ENCODE measurements at regions not wholly inside any gene's neighbourhood (a gene's known extent, or its start where the extent isn't known, plus 50 kb on each side); places are given as distances from the start of the nearest gene placed in this dataset.

- Mint-ChIP-seq H3K9me3 (peaks cover 0 to 5% (median 0%) of the 10 kb centered on the region in 7 donors), H3K36me3 (no peaks in the 10 kb centered on the region), H3K4me1 (no peaks in the 10 kb centered on the region), H3K27me3 (ENCODE audit: low read depth in 3 of 3) (peaks cover 0 to 1% (median 0%) of the 10 kb centered on the region in 3 donors), H3K27ac (no peak overlapping the region), H3K4me3 (no peak overlapping the region)
- no peaks in the 10 kb centered on the region for H3K36me3 ChIP-seq (replicated peaks in 1 of 2; ENCODE audit: control insufficient read depth in 1 of 2, insufficient read depth in 2 of 2, low read length in 2 of 2)
- H3K9ac ChIP-seq (ENCODE audit: insufficient read depth, low read length, poor library complexity, severe bottlenecking) = no peak overlapping the region
- no peak overlapping the region for H3K4me3 ChIP-seq (replicated peaks in 1 of 3; ENCODE audit: low read depth in 2 of 3, low read length in 3 of 3)
- no peak overlapping the region for H3K4me2 ChIP-seq (replicated peaks; ENCODE audit: extremely low read depth, low read length, poor library complexity, severe bottlenecking)
- H4K20me1 ChIP-seq (ENCODE audit: insufficient read depth, low read length) = no peaks in the 10 kb centered on the region
- intact Hi-C loops (cut with micrococcal nuclease) = no loop called here
- no peak for DNase-seq
- H2AFZ ChIP-seq (ENCODE audit: insufficient read depth, low read depth, low read length, poor library complexity, severe bottlenecking) = no peak overlapping the region
- H3K4me1 ChIP-seq (ENCODE audit: control insufficient read depth in 1 of 2, insufficient read depth in 2 of 2, low read length in 2 of 2) = no peaks in the 10 kb centered on the region
- H3K27ac ChIP-seq (ENCODE audit: low read depth in 1 of 2, low read length in 2 of 2) = no peak overlapping the region
- H3K27me3 ChIP-seq (ENCODE audit: control insufficient read depth in 2 of 2, insufficient read depth in 2 of 2, low read length in 2 of 2) = no peaks in the 10 kb centered on the region
- no peaks in the 10 kb centered on the region for H3K9me3 ChIP-seq (replicated peaks in 1 of 2; ENCODE audit: control insufficient read depth in 1 of 2, insufficient read depth in 1 of 2, low read length in 2 of 2)
- no peaks in the 10 kb centered on the region for H3K79me2 ChIP-seq (ENCODE audit: insufficient read depth, low read length)
- TF ChIP-seq, protein P1, sequence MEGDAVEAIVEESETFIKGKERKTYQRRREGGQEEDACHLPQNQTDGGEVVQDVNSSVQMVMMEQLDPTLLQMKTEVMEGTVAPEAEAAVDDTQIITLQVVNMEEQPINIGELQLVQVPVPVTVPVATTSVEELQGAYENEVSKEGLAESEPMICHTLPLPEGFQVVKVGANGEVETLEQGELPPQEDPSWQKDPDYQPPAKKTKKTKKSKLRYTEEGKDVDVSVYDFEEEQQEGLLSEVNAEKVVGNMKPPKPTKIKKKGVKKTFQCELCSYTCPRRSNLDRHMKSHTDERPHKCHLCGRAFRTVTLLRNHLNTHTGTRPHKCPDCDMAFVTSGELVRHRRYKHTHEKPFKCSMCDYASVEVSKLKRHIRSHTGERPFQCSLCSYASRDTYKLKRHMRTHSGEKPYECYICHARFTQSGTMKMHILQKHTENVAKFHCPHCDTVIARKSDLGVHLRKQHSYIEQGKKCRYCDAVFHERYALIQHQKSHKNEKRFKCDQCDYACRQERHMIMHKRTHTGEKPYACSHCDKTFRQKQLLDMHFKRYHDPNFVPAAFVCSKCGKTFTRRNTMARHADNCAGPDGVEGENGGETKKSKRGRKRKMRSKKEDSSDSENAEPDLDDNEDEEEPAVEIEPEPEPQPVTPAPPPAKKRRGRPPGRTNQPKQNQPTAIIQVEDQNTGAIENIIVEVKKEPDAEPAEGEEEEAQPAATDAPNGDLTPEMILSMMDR (IDR thresholded peaks at IDR 0.05) = no peak
- WGBS (ENCODE audit: insufficient coverage) = 89% methylated on average over 5 of the region's 9 CpGs
These were observed 665.1 kb downstream of the CCSER2 start for GRCh38 chr10:84993251-84994035.

- H2AFZ ChIP-seq (ENCODE audit: insufficient read depth, low read depth, low read length, poor library complexity, severe bottlenecking) = no peak overlapping the region
- Mint-ChIP-seq H3K4me1 (no peaks in the 10 kb centered on the region), H3K4me3 (no peak overlapping the region), H3K27me3 (ENCODE audit: low read depth in 3 of 3) (peaks cover 0 to 1% (median 0%) of the 10 kb centered on the region in 3 donors), H3K27ac (no peak overlapping the region), H3K9me3 (peaks cover 0 to 5% (median 0%) of the 10 kb centered on the region in 7 donors), H3K36me3 (no peaks in the 10 kb centered on the region)
- no peak for DNase-seq
- no peak overlapping the region for H3K27ac ChIP-seq (ENCODE audit: low read depth in 1 of 2, low read length in 2 of 2)
- intact Hi-C loops (cut with micrococcal nuclease) = no loop called here
- no peaks in the 10 kb centered on the region for H4K20me1 ChIP-seq (ENCODE audit: insufficient read depth, low read length)
- no peak overlapping the region for H3K4me2 ChIP-seq (replicated peaks; ENCODE audit: extremely low read depth, low read length, poor library complexity, severe bottlenecking)
- H3K9me3 ChIP-seq (replicated peaks in 1 of 2; ENCODE audit: control insufficient read depth in 1 of 2, insufficient read depth in 1 of 2, low read length in 2 of 2) = no peaks in the 10 kb centered on the region
- no peak overlapping the region for H3K9ac ChIP-seq (ENCODE audit: insufficient read depth, low read length, poor library complexity, severe bottlenecking)
- H3K4me3 ChIP-seq (replicated peaks in 1 of 3; ENCODE audit: low read depth in 2 of 3, low read length in 3 of 3) = no peak overlapping the region
- H3K79me2 ChIP-seq (ENCODE audit: insufficient read depth, low read length) = no peaks in the 10 kb centered on the region
- no peaks in the 10 kb centered on the region for H3K27me3 ChIP-seq (ENCODE audit: control insufficient read depth in 2 of 2, insufficient read depth in 2 of 2, low read length in 2 of 2)
- H3K4me1 ChIP-seq (ENCODE audit: control insufficient read depth in 1 of 2, insufficient read depth in 2 of 2, low read length in 2 of 2) = no peaks in the 10 kb centered on the region
- 78% methylated on average over 1 of the region's 1 CpG for WGBS (ENCODE audit: insufficient coverage)
- H3K36me3 ChIP-seq (replicated peaks in 1 of 2; ENCODE audit: control insufficient read depth in 1 of 2, insufficient read depth in 2 of 2, low read length in 2 of 2) = no peaks in the 10 kb centered on the region
- TF ChIP-seq, protein P1 (IDR thresholded peaks at IDR 0.05) = no peak
These were observed 666.3 kb downstream of the CCSER2 start for GRCh38 chr10:84994722-84995121.
